Breast epithelium (tissue), 3 donors: ENCODE measurements at regions not wholly inside any gene's neighbourhood (a gene's known extent, or its start where the extent isn't known, plus 50 kb on each side); places are given as distances from the start of the nearest gene placed in this dataset.

ENCODE experiments used
- CTCF ChIP-seq, 3 donors: fragments of 450-650 bp; IDR thresholded peaks; one replicate each; pipeline ENCODE4 v1.5.1; 2016 to 2017; ENCODE audit warnings: antibody characterized with exemption in 3 of 3, mild to moderate bottlenecking in 3 of 3, moderate library complexity in 3 of 3
- POLR2A ChIP-seq: fragments of 450-650 bp; IDR thresholded peaks from one replicate; pipeline ENCODE4 v1.6.1; 2016; ENCODE audit warnings: antibody characterized with exemption, mild to moderate bottlenecking, moderate library complexity
- POLR2AphosphoS5 ChIP-seq, 3 donors: sonication (generic); formaldehyde crosslinking; IDR thresholded peaks; one replicate each; pipeline ENCODE4 v1.6.1; 2017; ENCODE audit warnings: antibody characterized with exemption in 3 of 3

DNA sequence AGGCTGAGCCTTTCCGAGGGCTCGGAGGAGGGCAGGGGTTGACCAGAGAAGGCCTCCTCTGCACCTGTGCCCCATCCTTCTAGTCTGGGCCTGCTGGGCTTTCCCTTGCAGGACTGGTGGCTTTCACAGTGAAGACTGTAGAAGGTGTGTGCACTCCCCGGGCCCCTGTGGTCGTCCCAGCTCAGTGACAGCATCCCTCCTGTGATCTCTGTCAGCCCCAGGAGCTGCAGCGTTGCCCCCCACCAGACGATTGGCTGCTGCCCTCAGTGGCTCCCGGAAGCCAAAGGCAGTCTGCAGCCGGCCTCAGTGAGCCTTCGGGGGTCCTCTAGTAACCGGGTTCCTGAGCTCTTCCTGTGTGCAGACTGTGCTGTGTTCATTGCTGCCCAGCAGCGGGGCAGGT lies 69.4 kb upstream of the EN2 start:
- no peak for TF ChIP-seq CTCF (IDR thresholded peaks at IDR 0.05)
- TF ChIP-seq POLR2A: no peak
- TF ChIP-seq POLR2AphosphoS5 (IDR thresholded peaks at IDR 0.05): no peak
